Omental fat pad (tissue), 3 donors: ENCODE measurements at regions not wholly inside any gene's neighbourhood (a gene's known extent, or its start where the extent isn't known, plus 50 kb on each side); places are given as distances from the start of the nearest gene placed in this dataset.

ENCODE experiments used
- ATAC-seq: fragments of 150-250 bp; one replicate; pipeline ENCODE4 v1.9.1; 2016; ENCODE audit warnings: mild to moderate bottlenecking, moderate library complexity; ENCODE audit not compliant: low FRiP score
- DNase-seq: peaks from one replicate; pipeline ENCODE4 v3.0.0-alpha.2; 2019; ENCODE audit warnings: low spot score
- TF ChIP-seq, protein P1 (sequence below), 3 donors: fragments of 450-650 bp; IDR thresholded peaks; one replicate each; pipeline ENCODE4 v1.5.1; 2016 to 2017; ENCODE audit warnings: antibody characterized with exemption in 3 of 3, mild to moderate bottlenecking in 3 of 3, moderate library complexity in 2 of 3

GRCh38 chr3:64856106-64856505, 168.3 kb upstream of the ADAMTS9 start:
- no peak for DNase-seq
- TF ChIP-seq, protein P1, sequence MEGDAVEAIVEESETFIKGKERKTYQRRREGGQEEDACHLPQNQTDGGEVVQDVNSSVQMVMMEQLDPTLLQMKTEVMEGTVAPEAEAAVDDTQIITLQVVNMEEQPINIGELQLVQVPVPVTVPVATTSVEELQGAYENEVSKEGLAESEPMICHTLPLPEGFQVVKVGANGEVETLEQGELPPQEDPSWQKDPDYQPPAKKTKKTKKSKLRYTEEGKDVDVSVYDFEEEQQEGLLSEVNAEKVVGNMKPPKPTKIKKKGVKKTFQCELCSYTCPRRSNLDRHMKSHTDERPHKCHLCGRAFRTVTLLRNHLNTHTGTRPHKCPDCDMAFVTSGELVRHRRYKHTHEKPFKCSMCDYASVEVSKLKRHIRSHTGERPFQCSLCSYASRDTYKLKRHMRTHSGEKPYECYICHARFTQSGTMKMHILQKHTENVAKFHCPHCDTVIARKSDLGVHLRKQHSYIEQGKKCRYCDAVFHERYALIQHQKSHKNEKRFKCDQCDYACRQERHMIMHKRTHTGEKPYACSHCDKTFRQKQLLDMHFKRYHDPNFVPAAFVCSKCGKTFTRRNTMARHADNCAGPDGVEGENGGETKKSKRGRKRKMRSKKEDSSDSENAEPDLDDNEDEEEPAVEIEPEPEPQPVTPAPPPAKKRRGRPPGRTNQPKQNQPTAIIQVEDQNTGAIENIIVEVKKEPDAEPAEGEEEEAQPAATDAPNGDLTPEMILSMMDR (IDR thresholded peaks at IDR 0.05) = no peak
- no peak for ATAC-seq

DNA sequence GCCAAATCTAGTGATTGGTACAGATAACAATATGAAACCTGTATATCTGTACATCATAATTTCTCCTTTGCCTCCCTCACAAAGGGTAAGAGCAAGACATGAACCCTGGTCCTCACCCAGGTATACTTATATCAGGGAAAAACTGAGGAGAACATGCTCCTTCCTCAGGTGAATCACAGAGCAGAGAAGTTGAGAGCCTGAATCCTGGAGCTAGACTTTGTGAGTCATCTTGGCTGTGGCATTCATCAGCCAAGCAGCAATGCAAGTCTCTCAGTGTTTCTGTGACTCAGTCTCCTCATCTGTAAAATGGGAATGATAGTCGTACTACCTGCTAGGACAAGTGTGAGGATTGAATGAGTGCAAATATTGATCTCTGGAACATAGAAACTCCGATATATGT, 165.7 kb upstream of the ADAMTS9 start:
- ATAC-seq (no peak), DNase-seq (no peak)
- TF ChIP-seq, protein P1 (IDR thresholded peaks at IDR 0.05) = no peak

GRCh38 chr3:64852738-64853137, 164.9 kb upstream of the ADAMTS9 start:
- DNase-seq (no peak), ATAC-seq (no peak)
- TF ChIP-seq, protein P1 (IDR thresholded peaks at IDR 0.05) = no peak

DNA sequence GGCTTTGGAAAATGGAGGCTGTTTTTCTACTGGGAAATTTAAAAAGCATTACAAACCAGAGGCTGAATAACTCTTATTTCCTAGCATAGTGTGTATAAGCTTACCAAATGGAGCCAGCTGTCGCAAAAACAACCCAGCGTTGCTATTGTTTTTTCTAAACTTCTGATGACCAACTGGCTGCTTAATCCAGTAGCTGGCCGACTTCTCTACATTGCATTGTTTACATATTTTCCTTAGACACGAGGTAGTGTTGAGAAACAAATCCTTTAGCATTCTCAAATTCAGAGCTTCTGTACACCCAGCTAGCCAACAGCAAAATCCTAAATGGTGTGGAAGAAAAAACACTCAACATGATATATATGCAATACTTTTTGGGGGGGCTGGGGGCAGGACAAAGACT, 161.0 kb upstream of the ADAMTS9 start:
- DNase-seq (no peak), ATAC-seq (no peak)
- TF ChIP-seq, protein P1 (IDR thresholded peaks at IDR 0.05) = no peak

GRCh38 chr3:64848127-64848800, 160.5 kb upstream of the ADAMTS9 start:
- no peak for DNase-seq
- no peak for ATAC-seq
- TF ChIP-seq, protein P1 (IDR thresholded peaks at IDR 0.05) = no peak

DNA sequence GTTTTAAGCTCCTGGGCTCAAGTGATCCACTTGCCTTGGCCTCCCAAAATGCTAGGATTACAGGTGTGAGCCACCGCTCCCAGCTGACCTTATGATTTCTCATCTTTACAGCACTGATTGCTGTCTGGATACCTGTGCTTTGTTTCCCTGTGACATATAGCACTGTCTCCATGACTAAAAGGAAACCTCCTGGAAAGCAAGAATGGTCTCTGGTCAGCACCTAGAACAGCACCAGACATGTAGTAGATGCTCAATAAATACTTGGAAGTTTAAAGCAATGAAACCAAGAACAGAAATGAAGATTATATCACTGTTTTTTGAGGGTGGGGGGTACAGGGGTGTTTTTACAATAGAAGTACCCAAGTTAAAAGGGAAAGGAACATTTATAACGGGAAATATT, 156.8 kb upstream of the ADAMTS9 start:
- DNase-seq (no peak), ATAC-seq (no peak)
- TF ChIP-seq, protein P1 (IDR thresholded peaks at IDR 0.05) = no peak

DNA sequence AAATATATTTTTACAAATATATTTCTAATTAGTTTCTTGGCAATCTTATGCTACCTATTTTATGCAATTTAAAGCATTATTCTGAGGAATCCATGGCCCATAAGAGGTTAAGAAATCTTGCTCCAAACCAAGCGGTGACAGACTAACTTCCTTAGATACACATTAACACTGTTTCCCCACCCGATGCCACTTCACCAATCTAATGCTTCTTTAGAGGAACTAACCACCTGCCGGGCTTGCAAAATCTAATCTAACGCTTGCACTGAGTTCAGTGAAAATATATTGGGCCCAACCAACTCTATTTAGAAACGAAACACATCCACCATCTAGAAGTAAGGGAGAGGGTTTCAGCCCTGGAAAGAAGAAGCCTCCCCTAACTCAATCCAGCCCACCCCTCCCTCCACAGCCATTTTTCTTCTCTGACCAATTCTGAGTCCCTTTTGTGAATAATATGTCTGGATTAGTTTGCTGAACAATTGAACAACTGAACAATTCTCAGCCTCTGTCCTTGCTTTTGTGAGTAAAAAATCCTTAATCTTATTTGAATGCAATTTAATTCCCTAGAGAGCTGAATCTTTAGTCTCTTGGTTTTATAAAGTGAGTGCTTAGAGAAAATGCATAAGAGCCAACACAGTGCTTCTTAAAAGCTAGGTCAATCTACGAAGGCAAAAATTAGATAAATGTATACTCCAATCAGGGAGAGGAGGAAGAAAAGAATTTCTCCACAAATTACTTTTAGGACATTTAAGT, 150.4 kb upstream of the ADAMTS9 start:
- DNase-seq (no peak), ATAC-seq (no peak)
- TF ChIP-seq, protein P1 (IDR thresholded peaks at IDR 0.05) = no peak
